NCI-H69 (cell line): ENCODE measurements at regions not wholly inside any gene's neighbourhood (a gene's known extent, or its start where the extent isn't known, plus 50 kb on each side); places are given as distances from the start of the nearest gene placed in this dataset.

Source experiments
- DNase-seq: peaks from one replicate; lab custom pipeline; 2025; lab: John Stamatoyannopoulos, UW

DNA sequence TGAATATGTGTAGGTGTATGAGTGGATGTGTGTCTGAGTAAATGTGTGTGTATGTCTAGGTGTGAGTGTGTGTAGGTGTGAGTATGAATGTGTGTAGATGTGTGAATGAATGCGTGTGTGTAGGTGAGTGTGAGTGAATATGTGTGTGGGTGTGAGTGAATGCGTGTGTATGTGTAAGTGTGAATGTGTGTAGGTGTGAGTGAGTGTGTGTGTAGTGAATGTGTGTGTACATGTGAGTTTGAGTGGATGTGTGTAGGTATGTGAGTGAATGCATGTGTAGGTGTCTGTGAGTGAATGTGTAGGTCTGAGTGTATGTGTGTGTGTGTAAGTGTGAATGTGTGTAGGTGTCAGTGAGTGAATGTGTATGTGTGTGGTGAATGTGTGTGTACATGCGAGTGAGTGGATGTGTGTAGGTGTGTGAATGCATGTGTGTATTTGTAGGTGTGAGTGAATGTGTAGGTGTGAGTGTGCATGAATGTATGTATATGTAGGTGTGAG is 201.0 kb upstream of the ZNF536 start:
- no peak for DNase-seq

DNA sequence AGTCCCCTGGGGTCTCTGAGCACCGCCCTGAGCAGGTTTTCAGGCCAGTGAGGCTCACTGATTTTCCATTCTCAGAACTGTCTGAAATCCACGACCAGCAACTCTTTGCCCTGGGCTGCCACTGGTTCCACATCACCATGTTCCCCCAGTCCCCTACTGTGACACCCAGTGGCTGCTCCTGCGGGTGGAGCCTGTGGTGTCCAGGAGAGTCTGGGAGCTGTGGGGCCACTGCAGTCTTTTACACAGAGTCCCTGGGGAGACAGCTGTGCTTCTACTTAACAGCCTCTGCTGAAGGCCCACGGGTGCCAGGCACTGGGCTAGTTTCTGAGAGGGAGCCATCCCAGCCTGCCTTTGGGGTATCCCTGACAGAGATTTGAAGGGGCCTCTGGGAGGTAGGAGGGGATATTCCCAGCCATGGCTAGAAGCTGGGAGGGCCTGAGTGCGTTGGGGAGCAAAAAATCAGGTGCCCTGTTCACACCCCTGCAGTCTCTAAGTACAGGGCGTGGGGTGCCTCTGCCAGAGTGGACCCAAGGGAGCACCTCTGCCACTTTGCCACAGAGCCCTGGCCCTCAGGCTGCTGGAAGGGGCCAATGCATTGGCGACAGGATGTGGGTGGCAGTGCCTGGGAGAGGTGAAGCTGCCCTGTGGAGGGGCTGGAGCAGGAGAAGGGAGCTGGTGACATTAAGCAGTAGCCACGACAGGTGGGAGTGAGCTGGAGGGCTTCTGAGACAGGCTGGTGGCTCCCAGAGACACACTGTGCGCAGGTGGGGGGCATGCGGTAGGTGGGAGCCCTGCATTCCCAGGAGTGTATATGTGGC is 200.2 kb upstream of the ZNF536 start:
- no peak for DNase-seq

DNA sequence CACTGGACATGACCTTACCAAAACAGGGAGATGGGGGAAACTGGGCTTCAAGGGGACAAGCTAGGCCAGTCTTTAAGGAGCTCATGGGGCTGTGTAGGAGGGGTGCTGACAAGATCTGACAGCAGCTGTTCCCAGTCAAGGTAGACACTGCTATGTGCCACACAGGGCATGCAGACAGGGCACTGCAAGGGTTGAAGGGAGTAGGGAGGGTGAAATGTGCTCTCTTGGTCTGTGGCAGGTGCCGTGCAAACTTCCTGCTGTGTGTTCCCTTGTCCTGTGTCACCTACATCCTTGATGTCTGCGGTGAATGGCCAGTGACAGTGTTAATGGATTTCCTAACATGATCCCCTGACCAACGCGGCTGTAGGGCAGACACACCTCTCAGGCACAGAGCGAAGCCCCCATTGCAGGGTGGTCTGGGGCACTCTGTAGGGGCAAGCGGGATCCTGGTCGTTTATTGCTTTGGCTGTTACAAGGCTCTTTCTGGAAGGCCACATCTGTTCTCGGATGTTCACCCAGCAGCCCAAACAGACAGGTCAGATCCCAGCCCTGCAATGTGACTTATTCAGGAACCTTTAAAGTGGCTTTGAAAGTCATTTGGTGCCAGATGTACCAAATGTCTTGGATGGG is 199.5 kb upstream of the ZNF536 start:
- no peak for DNase-seq

GRCh38 chr19:30173593-30174356 is 198.4 kb upstream of the ZNF536 start:
- no peak for DNase-seq

GRCh38 chr19:30174357-30174645 is 197.9 kb upstream of the ZNF536 start:
- DNase-seq, result no peak

- no peak for DNase-seq
Observed at GRCh38 chr19:30174791-30175190, 197.4 kb upstream of the ZNF536 start.

DNA sequence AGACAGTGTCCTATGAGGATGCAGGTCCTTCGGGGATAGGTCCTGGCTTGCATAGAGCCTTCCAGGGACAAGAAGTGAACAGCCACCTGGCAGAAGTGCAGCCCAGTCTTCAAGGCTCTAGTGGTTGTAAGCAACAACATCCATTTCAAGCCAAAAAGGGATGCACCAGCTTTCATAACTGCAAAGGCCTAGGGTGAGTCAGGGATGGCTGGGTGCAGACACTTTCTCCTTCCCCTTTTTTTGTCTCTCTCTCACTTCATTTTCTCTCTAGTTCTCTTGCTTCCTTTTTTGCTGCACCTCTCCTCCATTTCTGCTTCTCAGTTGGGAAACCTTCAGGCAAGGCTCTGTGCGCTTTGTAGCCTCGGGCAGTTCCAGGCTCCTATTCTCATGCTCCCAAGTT is 196.2 kb upstream of the ZNF536 start:
- no peak for DNase-seq

DNA sequence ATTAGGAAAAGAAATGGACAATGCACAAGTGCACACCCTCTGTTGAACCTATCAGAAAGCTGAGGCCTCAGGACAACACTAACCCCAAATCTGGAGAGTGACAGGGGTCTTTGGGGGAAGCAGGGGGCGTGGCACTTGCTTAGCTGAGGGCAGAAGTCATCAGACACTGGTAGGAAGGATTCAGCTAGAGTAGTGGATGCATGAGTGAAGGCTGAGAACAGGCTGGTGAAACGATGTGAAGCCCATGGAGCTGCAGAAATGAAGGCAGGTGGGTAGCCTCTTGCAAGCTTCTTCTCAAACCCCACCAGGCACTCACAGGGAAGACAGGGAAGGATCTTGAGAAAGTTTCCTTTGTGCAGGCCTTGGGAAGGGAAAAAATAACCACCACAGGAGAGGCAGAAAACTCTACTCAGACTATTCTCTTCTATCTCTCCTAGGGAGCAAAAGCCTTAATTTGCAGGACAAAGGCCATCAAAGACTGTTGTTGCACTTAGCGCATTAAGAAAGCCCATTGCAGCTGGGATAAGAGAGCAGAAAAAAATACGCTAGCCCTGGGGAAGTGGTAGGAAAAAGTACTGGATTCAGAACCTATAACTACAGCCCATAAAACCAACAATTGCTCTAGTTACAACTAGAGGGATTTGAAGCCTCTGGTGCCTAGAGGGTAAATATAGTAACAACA is 193.3 kb upstream of the ZNF536 start:
- no peak for DNase-seq

- no peak for DNase-seq
Observed at GRCh38 chr19:30180691-30181090, 191.5 kb upstream of the ZNF536 start.

GRCh38 chr19:30183807-30184490 is 188.2 kb upstream of the ZNF536 start:
- no peak for DNase-seq

DNA sequence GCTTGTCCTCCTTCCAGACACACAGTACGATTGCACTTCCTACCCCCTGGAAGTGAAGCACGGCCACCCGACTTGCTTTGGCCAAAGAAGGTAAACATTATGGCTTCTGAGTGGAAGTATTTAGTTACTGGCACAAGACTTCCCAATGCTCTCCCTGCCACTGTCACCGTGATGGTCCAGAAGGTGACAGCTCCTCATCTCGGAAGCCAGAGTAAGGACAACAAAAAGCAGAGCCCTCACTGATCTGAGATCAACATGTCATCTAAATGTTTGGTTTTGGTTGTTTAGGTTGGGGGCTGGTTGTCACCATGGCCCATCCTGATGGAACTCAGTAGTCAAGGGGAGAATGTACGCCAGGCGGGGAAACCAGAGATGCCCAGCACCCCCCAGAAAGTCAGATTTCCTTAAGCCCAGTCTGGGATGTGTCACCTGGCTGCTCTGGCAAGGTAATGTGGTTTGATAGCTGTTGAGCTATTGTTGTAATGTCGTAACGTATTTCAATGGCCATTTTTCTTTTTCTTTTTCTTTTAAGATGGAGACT is 170.1 kb upstream of the ZNF536 start:
- no peak for DNase-seq

GRCh38 chr19:30204721-30205120 is 167.5 kb upstream of the ZNF536 start:
- no peak for DNase-seq

- DNase-seq, result no peak
Observed at GRCh38 chr19:30206187-30206586, 166.0 kb upstream of the ZNF536 start.

GRCh38 chr19:30207357-30207756 is 164.8 kb upstream of the ZNF536 start:
- DNase-seq, result no peak

DNA sequence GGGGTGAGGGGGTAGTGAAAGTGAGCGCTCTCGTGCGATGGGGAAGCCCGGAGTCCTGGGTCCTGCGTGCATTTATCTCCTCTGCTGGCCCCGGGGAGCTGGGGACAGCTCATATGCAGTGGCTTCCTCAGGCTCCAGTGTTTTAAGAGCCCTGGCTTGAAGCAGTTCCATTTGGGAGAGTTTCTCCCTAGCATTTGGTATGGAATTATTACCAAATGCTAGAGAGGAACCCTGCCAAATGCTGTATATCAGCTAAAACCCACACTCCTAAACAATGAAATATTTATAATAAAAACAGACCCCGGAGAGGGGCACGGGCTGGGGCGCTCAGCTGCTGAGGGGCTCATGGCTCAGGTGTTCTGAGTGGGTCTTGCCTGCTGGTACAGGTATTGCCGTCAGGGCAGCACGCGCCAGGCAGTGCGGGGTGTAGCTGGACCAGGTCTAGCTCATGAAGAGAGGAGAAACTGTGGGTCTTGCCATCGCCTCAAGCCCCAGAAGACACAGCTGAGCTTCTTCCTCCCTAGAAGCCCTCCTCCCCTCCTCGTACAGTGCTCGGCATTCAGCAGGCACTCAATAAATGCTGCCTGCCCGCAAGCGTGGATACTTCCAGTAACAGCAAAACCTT is 163.6 kb upstream of the ZNF536 start:
- DNase-seq, result no peak

GRCh38 chr19:30209617-30210600 is 162.3 kb upstream of the ZNF536 start:
- DNase-seq, result no peak

DNA sequence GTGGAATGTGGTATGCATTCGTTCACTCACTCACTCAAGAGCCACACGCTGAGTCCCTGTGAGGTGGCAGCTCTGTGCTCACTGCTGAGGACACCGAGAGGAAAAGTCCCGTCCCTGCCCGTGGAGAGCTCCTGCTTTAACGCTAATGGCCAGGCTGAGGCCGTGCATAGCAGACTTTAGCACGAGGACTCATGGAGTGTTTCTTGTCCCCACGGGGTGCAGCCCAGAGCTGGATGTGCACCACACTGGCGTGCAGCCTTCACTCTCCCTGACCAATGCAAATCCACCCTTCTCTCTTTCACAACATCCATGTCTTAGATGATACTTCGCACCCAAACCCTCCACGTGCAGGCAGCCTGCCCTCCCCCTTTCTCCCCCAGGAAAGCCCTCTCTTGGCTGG is 159.6 kb upstream of the ZNF536 start:
- DNase-seq, result no peak

DNA sequence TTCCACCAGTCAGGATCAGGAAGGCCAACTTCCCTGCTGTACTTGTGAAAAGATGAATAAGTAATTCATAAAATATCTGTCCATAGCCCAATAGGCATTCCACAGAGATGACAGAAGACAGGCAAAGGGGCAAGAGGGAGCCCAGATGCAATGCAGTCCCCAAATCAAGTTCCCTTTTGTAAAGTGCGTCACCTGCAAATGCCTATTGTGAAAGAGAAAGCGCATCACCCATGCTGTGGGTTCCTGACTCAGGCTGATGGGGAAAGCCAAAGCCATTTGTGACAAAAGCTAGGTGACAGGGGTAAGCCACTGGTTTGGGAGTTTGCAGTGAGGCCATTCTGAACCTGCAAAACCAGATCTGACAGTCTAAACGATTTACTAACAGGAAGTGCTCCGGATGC is 157.5 kb upstream of the ZNF536 start:
- DNase-seq, result no peak

DNA sequence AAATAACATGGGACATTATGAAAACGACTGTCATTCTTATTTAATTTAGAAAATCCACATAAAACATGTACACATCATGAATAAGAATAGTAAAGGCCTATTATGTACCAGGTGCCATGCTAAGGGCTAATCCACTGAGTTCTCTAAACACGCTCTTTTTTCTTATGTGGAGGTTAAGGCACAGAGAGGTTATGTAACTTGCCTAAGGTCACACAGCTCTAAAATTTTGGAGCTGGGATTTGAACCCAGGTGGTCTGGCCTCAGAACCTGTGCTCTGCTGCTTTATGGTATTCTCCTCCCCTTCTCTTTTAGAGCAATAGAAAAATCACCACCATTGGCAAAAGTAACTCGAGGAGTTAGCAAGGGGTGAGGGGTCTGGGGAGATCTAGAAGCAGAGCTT is 156.9 kb upstream of the ZNF536 start:
- DNase-seq, result no peak

DNA sequence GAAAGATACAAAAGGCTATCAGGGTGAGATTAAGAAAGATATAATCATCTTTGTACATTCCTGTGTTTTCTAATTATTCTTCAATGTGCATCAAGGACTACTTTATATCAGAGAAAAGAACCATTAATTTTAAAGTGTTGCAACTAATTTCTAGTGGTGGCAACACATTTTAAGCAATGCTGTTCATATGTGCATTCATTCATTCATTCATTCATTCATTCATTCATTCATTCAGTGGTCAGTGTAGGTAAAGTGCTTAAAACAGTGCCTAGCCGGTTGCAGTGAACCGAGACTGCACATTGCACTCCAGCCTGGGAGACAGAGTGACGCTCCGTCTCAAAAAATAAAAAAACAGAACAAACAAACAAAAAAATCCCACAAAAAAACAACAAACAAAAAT is 155.7 kb upstream of the ZNF536 start:
- no peak for DNase-seq
